ENCODE measurements at regions not wholly inside any gene's neighbourhood (a gene's known extent, or its start where the extent isn't known, plus 50 kb on each side); places are given as distances from the start of the nearest gene placed in this dataset.

DNA sequence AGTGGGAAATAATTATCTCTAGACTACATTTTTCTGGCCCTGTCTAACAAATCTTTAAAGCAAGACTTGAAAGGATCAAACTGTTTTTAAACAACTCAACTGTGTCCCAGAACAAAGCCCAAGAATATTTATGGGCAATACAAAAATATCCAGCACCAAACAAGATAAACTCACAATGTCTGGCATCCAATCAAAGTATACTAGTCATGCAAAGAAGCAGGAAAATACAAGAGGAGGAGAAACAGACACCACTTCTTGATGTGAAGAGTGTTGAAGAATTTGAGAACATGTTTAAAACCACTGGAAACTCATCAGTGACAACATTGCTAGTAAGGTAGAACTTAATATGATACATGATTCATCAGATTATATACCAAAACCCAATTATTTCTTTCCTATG is 66.1 kb upstream of the CDC42EP3 start:
- Mint-ChIP-seq H3K4me1 (ENCODE audit: unreplicated experiment) (no peaks in the 10 kb centered on the region), H3K27ac (ENCODE audit: unreplicated experiment) (no peak overlapping the region), H3K36me3 (ENCODE audit: low read depth, unreplicated experiment) (no peaks in the 10 kb centered on the region), H3K9me3 (ENCODE audit: unreplicated experiment) (no peaks in the 10 kb centered on the region), H3K27me3 (ENCODE audit: unreplicated experiment) (no peaks in the 10 kb centered on the region), H3K4me3 (ENCODE audit: unreplicated experiment) (no peak overlapping the region)
- TF ChIP-seq, protein P1, sequence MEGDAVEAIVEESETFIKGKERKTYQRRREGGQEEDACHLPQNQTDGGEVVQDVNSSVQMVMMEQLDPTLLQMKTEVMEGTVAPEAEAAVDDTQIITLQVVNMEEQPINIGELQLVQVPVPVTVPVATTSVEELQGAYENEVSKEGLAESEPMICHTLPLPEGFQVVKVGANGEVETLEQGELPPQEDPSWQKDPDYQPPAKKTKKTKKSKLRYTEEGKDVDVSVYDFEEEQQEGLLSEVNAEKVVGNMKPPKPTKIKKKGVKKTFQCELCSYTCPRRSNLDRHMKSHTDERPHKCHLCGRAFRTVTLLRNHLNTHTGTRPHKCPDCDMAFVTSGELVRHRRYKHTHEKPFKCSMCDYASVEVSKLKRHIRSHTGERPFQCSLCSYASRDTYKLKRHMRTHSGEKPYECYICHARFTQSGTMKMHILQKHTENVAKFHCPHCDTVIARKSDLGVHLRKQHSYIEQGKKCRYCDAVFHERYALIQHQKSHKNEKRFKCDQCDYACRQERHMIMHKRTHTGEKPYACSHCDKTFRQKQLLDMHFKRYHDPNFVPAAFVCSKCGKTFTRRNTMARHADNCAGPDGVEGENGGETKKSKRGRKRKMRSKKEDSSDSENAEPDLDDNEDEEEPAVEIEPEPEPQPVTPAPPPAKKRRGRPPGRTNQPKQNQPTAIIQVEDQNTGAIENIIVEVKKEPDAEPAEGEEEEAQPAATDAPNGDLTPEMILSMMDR (IDR thresholded peaks at IDR 0.05; ENCODE audit: unreplicated experiment) = no peak
- DNase-seq (ENCODE audit: low spot score) = no peak

GRCh38 chr2:37738266-37738885 is 66.9 kb upstream of the CDC42EP3 start:
- Mint-ChIP-seq H3K4me1 (ENCODE audit: unreplicated experiment) (no peaks in the 10 kb centered on the region), H3K9me3 (ENCODE audit: unreplicated experiment) (no peaks in the 10 kb centered on the region), H3K27me3 (ENCODE audit: unreplicated experiment) (no peaks in the 10 kb centered on the region), H3K4me3 (ENCODE audit: unreplicated experiment) (no peak overlapping the region), H3K27ac (ENCODE audit: unreplicated experiment) (no peak overlapping the region), H3K36me3 (ENCODE audit: low read depth, unreplicated experiment) (no peaks in the 10 kb centered on the region)
- DNase-seq (ENCODE audit: low spot score) = no peak
- TF ChIP-seq, protein P1 (IDR thresholded peaks at IDR 0.05; ENCODE audit: unreplicated experiment) = no peak

DNA sequence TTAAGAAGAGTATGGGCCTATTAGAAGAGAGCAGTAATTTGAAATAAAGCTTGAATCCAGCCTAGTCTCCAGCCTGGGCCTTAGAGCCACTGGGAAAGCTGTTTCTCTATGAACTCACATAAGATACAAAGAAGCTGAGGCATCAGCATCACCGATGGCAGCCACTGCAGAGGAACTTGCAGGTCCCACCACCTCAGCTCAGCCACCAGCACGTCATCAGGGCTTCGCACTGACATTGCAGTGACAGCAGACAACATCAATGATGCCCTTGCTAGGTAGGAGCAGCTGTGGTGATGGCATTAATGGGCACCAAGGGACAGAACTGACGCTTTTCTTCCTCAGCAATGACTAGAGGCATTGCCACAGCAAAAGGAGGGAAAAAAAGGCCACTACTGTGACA is 67.7 kb upstream of the CDC42EP3 start:
- Mint-ChIP-seq H3K27ac (ENCODE audit: unreplicated experiment) (no peak overlapping the region), H3K4me1 (ENCODE audit: unreplicated experiment) (no peaks in the 10 kb centered on the region), H3K27me3 (ENCODE audit: unreplicated experiment) (no peaks in the 10 kb centered on the region)

GRCh38 chr2:37740164-37740739 is 68.8 kb upstream of the CDC42EP3 start:
- TF ChIP-seq, protein P1 (IDR thresholded peaks at IDR 0.05; ENCODE audit: unreplicated experiment) = no peak
- no peaks in the 10 kb centered on the region for H3K27me3 Mint-ChIP-seq (ENCODE audit: unreplicated experiment)
- H3K9me3 Mint-ChIP-seq (ENCODE audit: unreplicated experiment) = no peaks in the 10 kb centered on the region
- no peaks in the 10 kb centered on the region for H3K36me3 Mint-ChIP-seq (ENCODE audit: low read depth, unreplicated experiment)
- H3K4me1 Mint-ChIP-seq (ENCODE audit: unreplicated experiment) = no peaks in the 10 kb centered on the region
- no peak overlapping the region for H3K27ac Mint-ChIP-seq (ENCODE audit: unreplicated experiment)
- no peak for DNase-seq (ENCODE audit: low spot score)
- H3K4me3 Mint-ChIP-seq (ENCODE audit: unreplicated experiment) = no peak overlapping the region

More for the DNA sequence above, 67.7 kb upstream of the CDC42EP3 start:
- DNase-seq (ENCODE audit: low spot score) = no peak
- TF ChIP-seq, protein P1 (IDR thresholded peaks at IDR 0.05; ENCODE audit: unreplicated experiment) = no peak
- H3K36me3 Mint-ChIP-seq (ENCODE audit: low read depth, unreplicated experiment) = no peaks in the 10 kb centered on the region
- no peak overlapping the region for H3K4me3 Mint-ChIP-seq (ENCODE audit: unreplicated experiment)
- H3K9me3 Mint-ChIP-seq (ENCODE audit: unreplicated experiment) = no peaks in the 10 kb centered on the region

DNA sequence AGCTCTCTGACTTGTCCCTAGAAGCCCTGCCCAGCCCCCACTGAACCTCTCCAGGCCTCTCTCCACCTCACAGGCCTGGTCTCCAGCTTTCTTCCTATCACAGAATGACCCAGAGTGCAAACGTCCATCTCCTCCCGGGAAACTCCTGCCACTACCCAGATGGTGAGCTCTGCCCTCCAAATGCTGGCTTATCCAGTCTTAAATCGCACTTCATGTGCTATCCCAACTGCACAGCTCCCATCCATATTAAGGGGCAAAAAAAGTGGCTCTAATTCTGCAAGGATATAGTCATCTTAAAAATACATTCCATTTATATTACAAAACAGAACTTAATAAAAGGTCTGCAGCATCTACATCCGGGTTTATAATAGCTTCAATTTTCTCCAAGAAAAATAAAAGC is 70.8 kb upstream of the CDC42EP3 start:
- Mint-ChIP-seq H3K4me3 (ENCODE audit: unreplicated experiment) (no peak overlapping the region), H3K27ac (ENCODE audit: unreplicated experiment) (no peak overlapping the region), H3K36me3 (ENCODE audit: low read depth, unreplicated experiment) (no peaks in the 10 kb centered on the region), H3K4me1 (ENCODE audit: unreplicated experiment) (no peaks in the 10 kb centered on the region), H3K27me3 (ENCODE audit: unreplicated experiment) (no peaks in the 10 kb centered on the region), H3K9me3 (ENCODE audit: unreplicated experiment) (no peaks in the 10 kb centered on the region)
- no peak for DNase-seq (ENCODE audit: low spot score)
- TF ChIP-seq, protein P1 (IDR thresholded peaks at IDR 0.05; ENCODE audit: unreplicated experiment) = no peak
